ENCODE measurements at regions not wholly inside any gene's neighbourhood (a gene's known extent, or its start where the extent isn't known, plus 50 kb on each side); places are given as distances from the start of the nearest gene placed in this dataset.

- BruUV-seq (replicated peaks): no TSS peak
- POLR2A ChIA-PET: no interaction called here
- peaks cover 6 to 18% of the 10 kb centered on the region in 2 experiments for H3K4me1 ChIP-seq (ENCODE audit: control insufficient read depth in 1 of 2, insufficient read depth in 2 of 2, low read length in 2 of 2)
- H3K4me3 ChIP-seq (replicated peaks in 1 of 2; ENCODE audit: low read depth in 1 of 2, low read length in 2 of 2): no peak overlapping the region
- TF ChIP-seq REST (IDR thresholded peaks at IDR 0.05; ENCODE audit: low read depth) (no peak), JUND (IDR thresholded peaks at IDR 0.05) (no peak), EGR1 (IDR thresholded peaks at IDR 0.05; ENCODE audit: low read depth) (no peak), ZBTB33 (IDR thresholded peaks at IDR 0.05; ENCODE audit: extremely low read depth, insufficient replicate concordance, low read length) (no peak), CBX3 (IDR thresholded peaks at IDR 0.05; ENCODE audit: low read depth) (no peak), CEBPB (IDR thresholded peaks at IDR 0.05; ENCODE audit: low read depth) (no peak), POLR2AphosphoS5 (IDR thresholded peaks at IDR 0.05; ENCODE audit: low read depth, low read length) (no peak), YY1 (IDR thresholded peaks at IDR 0.05; ENCODE audit: extremely low read depth, insufficient replicate concordance, low read depth, low read length) (no peak), RAD21 (IDR thresholded peaks at IDR 0.05; ENCODE audit: low read depth) (no peak), POLR2A (IDR thresholded peaks at IDR 0.05; ENCODE audit: borderline replicate concordance, extremely low read depth, insufficient read depth, insufficient read length) (no peak)
- H3K9ac ChIP-seq (ENCODE audit: low read length): no peak overlapping the region
- no peaks in the 10 kb centered on the region for H3K36me3 ChIP-seq (ENCODE audit: control insufficient read depth in 1 of 2, insufficient read depth in 2 of 2, low read length in 2 of 2)
- H3K9me3 ChIP-seq (ENCODE audit: control insufficient read depth in 1 of 2, insufficient read depth in 1 of 2, low read depth in 1 of 2, low read length in 2 of 2): no peaks in the 10 kb centered on the region
- ATAC-seq (no peak), DNase-seq (ENCODE audit: low read depth, low spot score) (no peak)
- H4K20me1 ChIP-seq (ENCODE audit: insufficient read depth): no peaks in the 10 kb centered on the region
- H3K27ac ChIP-seq (ENCODE audit: low read depth, low read length): no peak overlapping the region
- H3K27me3 ChIP-seq (ENCODE audit: insufficient read depth, low read length): no peaks in the 10 kb centered on the region
- intact Hi-C loops (cut with micrococcal nuclease): no loop called here
- H3K79me2 ChIP-seq (ENCODE audit: insufficient read depth, low read length): no peaks in the 10 kb centered on the region
- no peaks in the 10 kb centered on the region for H3K9me2 ChIP-seq (ENCODE audit: insufficient read depth)
- CTCF ChIA-PET: no interaction called here
- H3K4me2 ChIP-seq (ENCODE audit: low read length): no peak overlapping the region
- RAD21 ChIA-PET (ENCODE audit: low non-redundant PET in 1 of 2, low total read pairs in 2 of 2, uncharacterized antibody in 2 of 2, unreplicated experiment in 2 of 2): no interaction called here
- H2AFZ ChIP-seq (ENCODE audit: low read depth, low read length, poor library complexity, severe bottlenecking): no peak overlapping the region
Measured at GRCh38 chrX:134716620-134717012, 58.3 kb upstream of the PLAC1 start.
